Stimulated activated CD4-positive, alpha-beta T cell treated with anti-CD3 and anti-CD28 coated beads, Interleukin-4, amount 100 ng/mL, for 48 hours (primary cell): ENCODE measurements at regions not wholly inside any gene's neighbourhood (a gene's known extent, or its start where the extent isn't known, plus 50 kb on each side); places are given as distances from the start of the nearest gene placed in this dataset.

ENCODE experiments used
- DNase-seq, 2 donors: peaks; one replicate each; pipeline ENCODE4 v3.0.0-alpha.2; 2020; ENCODE audit warnings: low read depth in 2 of 2

- no peak for DNase-seq
Observed at GRCh38 chr15:29959384-29960137, 123.2 kb upstream of the GOLGA8J start.

GRCh38 chr15:29952225-29952624 lies 130.0 kb upstream of the TJP1 start:
- DNase-seq: no peak

GRCh38 chr15:29945943-29946596 lies 123.8 kb upstream of the TJP1 start:
- DNase-seq: no peak

GRCh38 chr15:29944925-29945324 lies 122.7 kb upstream of the TJP1 start:
- no peak for DNase-seq

- no peak for DNase-seq
Observed at GRCh38 chr15:29942548-29942947, 120.3 kb upstream of the TJP1 start.

GRCh38 chr15:29942143-29942542 lies 119.9 kb upstream of the TJP1 start:
- no peak for DNase-seq

- DNase-seq: no peak
Observed at GRCh38 chr15:29939404-29939803, 117.1 kb upstream of the TJP1 start.

GRCh38 chr15:29938361-29939335 lies 116.4 kb upstream of the TJP1 start:
- no peak for DNase-seq

GRCh38 chr15:29937956-29938355 lies 115.7 kb upstream of the TJP1 start:
- no peak for DNase-seq

GRCh38 chr15:29936353-29937049 lies 114.2 kb upstream of the TJP1 start:
- no peak for DNase-seq

GRCh38 chr15:29935296-29936004 lies 113.2 kb upstream of the TJP1 start:
- DNase-seq: no peak

GRCh38 chr15:29934251-29934650 lies 112.0 kb upstream of the TJP1 start:
- DNase-seq: no peak

- no peak for DNase-seq
Observed at GRCh38 chr15:29933042-29933803, 111.0 kb upstream of the TJP1 start.

- DNase-seq: no peak
Observed at GRCh38 chr15:29926083-29926388, 103.8 kb upstream of the TJP1 start.

- DNase-seq: peak; percentile 17 to 25
Observed at GRCh38 chr15:29925227-29926082, 103.2 kb upstream of the TJP1 start.

GRCh38 chr15:29924750-29925149 lies 102.5 kb upstream of the TJP1 start:
- no peak for DNase-seq

GRCh38 chr15:29922191-29922590 lies 99.9 kb upstream of the TJP1 start:
- no peak for DNase-seq

GRCh38 chr15:29921130-29921601 lies 98.9 kb upstream of the TJP1 start:
- DNase-seq: no peak

- DNase-seq: no peak
Observed at GRCh38 chr15:29920515-29920914, 98.2 kb upstream of the TJP1 start.
